Endodermal cell (in vitro differentiated cells): ENCODE measurements at regions not wholly inside any gene's neighbourhood (a gene's known extent, or its start where the extent isn't known, plus 50 kb on each side); places are given as distances from the start of the nearest gene placed in this dataset.

Experiments used
- DNase-seq: peaks from one replicate; pipeline ENCODE4 v3.0.0-alpha.2; 2017
- H3K27ac ChIP-seq: 2 replicates; pipeline ENCODE4 v1.5.1; 2013; ENCODE audit warnings: mild to moderate bottlenecking, low read depth, low read length, moderate library complexity
- H3K27me3 ChIP-seq: 2 replicates; pipeline ENCODE4 v1.6.1; 2013; ENCODE audit warnings: mild to moderate bottlenecking, low read length, moderate library complexity; ENCODE audit not compliant: insufficient read depth, control insufficient read depth, poor library complexity, severe bottlenecking
- H3K36me3 ChIP-seq: 2 replicates; pipeline ENCODE4 v1.7.0; 2013; ENCODE audit warnings: mild to moderate bottlenecking, low read length, moderate library complexity; ENCODE audit not compliant: control insufficient read depth, insufficient read depth
- H3K4me1 ChIP-seq: one replicate; pipeline ENCODE4 v1.7.0; 2013; ENCODE audit warnings: low read length; ENCODE audit not compliant: control insufficient read depth, insufficient read depth
- H3K4me3 ChIP-seq: 2 replicates; pipeline ENCODE4 v1.5.1; 2013; ENCODE audit warnings: mild to moderate bottlenecking, low read length, moderate library complexity
- H3K9ac ChIP-seq: 2 replicates; pipeline ENCODE4 v1.6.1; 2013; ENCODE audit warnings: mild to moderate bottlenecking, low read length, moderate library complexity; ENCODE audit not compliant: poor library complexity, severe bottlenecking; ENCODE audit errors: extremely low read depth
- H3K9me3 ChIP-seq: 2 replicates; pipeline ENCODE4 v1.6.1; 2013; ENCODE audit warnings: mild to moderate bottlenecking, low read length, moderate library complexity; ENCODE audit not compliant: control insufficient read depth
- H3K27ac Mint-ChIP-seq: 2 replicates; pipeline ENCODE4 v1.8.0; 2020; ENCODE audit warnings: mixed read lengths
- H3K27me3 Mint-ChIP-seq: 2 replicates; pipeline ENCODE4 v1.8.0; 2021; ENCODE audit warnings: mild to moderate bottlenecking, mixed read lengths; ENCODE audit not compliant: insufficient read depth
- H3K36me3 Mint-ChIP-seq: 2 replicates; pipeline ENCODE4 v1.8.0; 2020; ENCODE audit warnings: low read depth, mixed read lengths
- H3K4me1 Mint-ChIP-seq: 2 replicates; pipeline ENCODE4 v1.8.0; 2020; ENCODE audit warnings: mixed read lengths
- H3K4me3 Mint-ChIP-seq: 2 replicates; pipeline ENCODE4 v1.8.0; 2020; ENCODE audit warnings: mild to moderate bottlenecking, moderate library complexity, mixed read lengths
- H3K9me3 Mint-ChIP-seq: 2 replicates; pipeline ENCODE4 v1.8.0; 2020; ENCODE audit warnings: mild to moderate bottlenecking, mixed read lengths
- WGBS, 2 experiments: methylation state at CpG; one replicate each; pipeline versions ENCODE4 v1.1.5 to v1.1.7; 2013; ENCODE audit warnings: missing lambda C conversion rate in 2 of 2, mixed read lengths in 1 of 2; ENCODE audit not compliant: insufficient coverage in 1 of 2, insufficient read length in 1 of 2; 5-methylcytosine and 5-hydroxymethylcytosine counted together
- TF ChIP-seq, protein P1 (sequence below): fragments of 200-600 bp; sonication (generic); conservative IDR thresholded peaks from 2 replicates; pipeline ENCODE4 v1.5.0; 2021; ENCODE audit warnings: antibody characterized with exemption, mild to moderate bottlenecking

DNA sequence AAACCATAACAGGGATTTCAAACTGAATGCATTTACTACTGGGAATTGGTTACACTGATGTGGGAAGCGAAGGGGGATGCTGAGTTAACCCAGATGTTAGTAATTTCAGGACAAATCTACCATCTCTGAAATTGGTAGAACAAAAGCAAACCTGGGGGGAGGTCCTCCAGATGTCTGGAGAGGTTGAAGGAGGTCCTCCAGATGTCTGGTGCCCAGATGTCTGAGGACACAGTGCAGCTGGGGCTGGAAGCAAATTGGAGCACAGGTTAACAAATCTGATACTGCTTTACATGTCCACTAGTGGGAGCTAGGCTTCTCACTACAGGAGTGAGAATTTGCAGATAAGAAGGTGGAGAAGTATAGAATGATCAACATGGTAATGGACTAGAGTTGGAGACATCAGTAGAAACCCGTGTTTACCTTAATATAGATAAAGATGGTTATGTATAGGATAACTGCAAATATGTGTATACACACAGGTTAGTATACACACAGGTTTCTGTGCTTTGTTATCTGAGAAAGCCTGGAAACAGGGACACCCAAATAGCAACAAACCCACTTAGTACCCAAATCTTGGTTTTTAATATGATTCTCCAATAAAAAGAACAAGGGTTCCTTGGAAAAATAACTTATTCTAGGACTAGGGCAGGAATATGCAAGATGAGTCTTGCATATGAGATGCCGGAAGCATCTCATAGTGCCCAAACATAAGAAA is 162.5 kb downstream of the C12orf50 start:
- H3K4me1 Mint-ChIP-seq = peaks cover 7% of the 10 kb centered on the region
- no peaks in the 10 kb centered on the region for H3K9me3 Mint-ChIP-seq
- Histone ChIP-seq H3K4me1 (no peaks in the 10 kb centered on the region), H3K4me3 (no peak overlapping the region), H3K9me3 (no peaks in the 10 kb centered on the region), H3K36me3 (no peaks in the 10 kb centered on the region), H3K9ac (no peak overlapping the region), H3K27me3 (no peaks in the 10 kb centered on the region), H3K27ac (no peak overlapping the region)
- no peaks in the 10 kb centered on the region for H3K36me3 Mint-ChIP-seq
- no peak overlapping the region for H3K27ac Mint-ChIP-seq
- 89 to 100% methylated on average over 1 to 3 of the region's 3 CpGs for WGBS, 2 experiments
- peak; percentile 50 for DNase-seq
- TF ChIP-seq, protein P1, sequence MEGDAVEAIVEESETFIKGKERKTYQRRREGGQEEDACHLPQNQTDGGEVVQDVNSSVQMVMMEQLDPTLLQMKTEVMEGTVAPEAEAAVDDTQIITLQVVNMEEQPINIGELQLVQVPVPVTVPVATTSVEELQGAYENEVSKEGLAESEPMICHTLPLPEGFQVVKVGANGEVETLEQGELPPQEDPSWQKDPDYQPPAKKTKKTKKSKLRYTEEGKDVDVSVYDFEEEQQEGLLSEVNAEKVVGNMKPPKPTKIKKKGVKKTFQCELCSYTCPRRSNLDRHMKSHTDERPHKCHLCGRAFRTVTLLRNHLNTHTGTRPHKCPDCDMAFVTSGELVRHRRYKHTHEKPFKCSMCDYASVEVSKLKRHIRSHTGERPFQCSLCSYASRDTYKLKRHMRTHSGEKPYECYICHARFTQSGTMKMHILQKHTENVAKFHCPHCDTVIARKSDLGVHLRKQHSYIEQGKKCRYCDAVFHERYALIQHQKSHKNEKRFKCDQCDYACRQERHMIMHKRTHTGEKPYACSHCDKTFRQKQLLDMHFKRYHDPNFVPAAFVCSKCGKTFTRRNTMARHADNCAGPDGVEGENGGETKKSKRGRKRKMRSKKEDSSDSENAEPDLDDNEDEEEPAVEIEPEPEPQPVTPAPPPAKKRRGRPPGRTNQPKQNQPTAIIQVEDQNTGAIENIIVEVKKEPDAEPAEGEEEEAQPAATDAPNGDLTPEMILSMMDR = peak; percentile 73
- H3K27me3 Mint-ChIP-seq = no peaks in the 10 kb centered on the region
- no peak overlapping the region for H3K4me3 Mint-ChIP-seq

DNA sequence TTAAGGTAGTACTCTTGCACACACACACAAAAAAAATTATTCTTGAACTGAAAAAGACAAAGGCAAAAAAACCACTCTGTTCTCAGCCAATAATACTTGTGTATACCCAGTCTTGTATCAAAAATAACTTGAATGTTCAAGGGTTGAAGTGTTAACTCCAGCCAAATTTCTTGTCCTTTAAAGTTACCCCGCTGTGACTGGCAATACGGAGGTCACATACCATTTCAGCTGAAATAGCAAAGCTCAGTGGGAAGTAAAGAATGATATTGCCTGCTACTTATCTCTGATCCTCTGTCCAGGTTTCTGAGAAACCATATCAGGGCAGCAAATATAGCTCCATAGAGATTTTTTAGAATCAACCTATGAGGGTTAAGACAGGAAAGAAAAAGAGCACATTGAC is 167.4 kb downstream of the C12orf50 start:
- WGBS, 2 experiments = 60 to 68% methylated on average over 2 of the region's 2 CpGs
- H3K27ac ChIP-seq = peak overlapping the region; percentile 36
- H3K9me3 ChIP-seq = no peaks in the 10 kb centered on the region

DNA sequence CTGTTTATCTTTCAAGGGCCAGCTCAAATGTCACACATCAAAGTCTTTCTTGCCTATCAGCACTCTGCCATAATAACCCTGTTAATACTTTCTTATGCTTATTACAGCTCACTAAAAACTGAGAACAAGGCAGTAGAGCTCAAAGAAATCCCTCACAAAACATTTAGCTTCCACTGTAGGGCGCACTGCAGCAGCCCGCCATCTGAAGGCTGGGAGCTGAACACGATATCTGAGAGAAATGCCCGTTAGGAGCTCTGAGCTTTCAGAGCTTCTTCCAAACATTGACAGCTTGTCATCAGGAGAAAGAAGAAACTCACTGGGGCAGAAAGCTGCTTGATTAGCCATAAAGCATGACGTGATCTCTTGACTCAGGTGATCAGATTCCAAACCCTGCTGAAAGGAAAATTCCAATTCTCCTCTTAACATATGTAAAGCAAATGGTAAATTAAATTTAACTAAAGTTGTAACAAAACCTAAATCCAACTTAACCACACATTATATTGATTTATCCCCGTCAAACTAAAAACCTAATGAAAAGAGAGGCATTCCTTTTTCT is 175.7 kb downstream of the C12orf50 start:
- WGBS, 2 experiments = 65 to 84% methylated on average over 2 to 6 of the region's 6 CpGs
- no peaks in the 10 kb centered on the region for H3K9me3 Mint-ChIP-seq
- no peaks in the 10 kb centered on the region for H3K36me3 Mint-ChIP-seq
- no peak overlapping the region for H3K4me3 Mint-ChIP-seq
- H3K4me3 ChIP-seq = no peak overlapping the region
- TF ChIP-seq, protein P1 = peak; percentile 43
- H3K27ac ChIP-seq = no peak overlapping the region
- H3K27me3 ChIP-seq = no peaks in the 10 kb centered on the region
- H3K27ac Mint-ChIP-seq = no peak overlapping the region
- no peaks in the 10 kb centered on the region for H3K27me3 Mint-ChIP-seq
- peak; percentile 52 for DNase-seq
- no peaks in the 10 kb centered on the region for H3K36me3 ChIP-seq
- H3K4me1 ChIP-seq = no peaks in the 10 kb centered on the region
- H3K9me3 ChIP-seq = no peaks in the 10 kb centered on the region
- no peak overlapping the region for H3K9ac ChIP-seq
- no peaks in the 10 kb centered on the region for H3K4me1 Mint-ChIP-seq

More for the DNA sequence above, 167.4 kb downstream of the C12orf50 start:
- Histone ChIP-seq H3K4me1 (no peaks in the 10 kb centered on the region), H3K27me3 (no peaks in the 10 kb centered on the region), H3K9ac (no peak overlapping the region), H3K4me3 (no peak overlapping the region), H3K36me3 (no peaks in the 10 kb centered on the region)
- Mint-ChIP-seq H3K4me3 (no peak overlapping the region), H3K27ac (no peak overlapping the region), H3K27me3 (no peaks in the 10 kb centered on the region), H3K36me3 (no peaks in the 10 kb centered on the region), H3K4me1 (peaks cover 5% of the 10 kb centered on the region), H3K9me3 (no peaks in the 10 kb centered on the region)
- TF ChIP-seq, protein P1 = no peak
- no peak for DNase-seq
